GM12878 (cell line): ENCODE measurements at regions not wholly inside any gene's neighbourhood (a gene's known extent, or its start where the extent isn't known, plus 50 kb on each side); places are given as distances from the start of the nearest gene placed in this dataset.

Experiments
- ATAC-seq: fragments of 200-7000 bp; cut with Tn5 transposase; 3 replicates; pipeline ENCODE4 v1.9.1; 2020; ENCODE audit warnings: mild to moderate bottlenecking, moderate library complexity
- BruUV-seq: library from RNA; stranded (reverse); fragments of 400-500 nt; replicated peaks from 2 replicates; lab custom pipeline; 2021; lab: Mats Ljungman, UMichigan
- CTCF ChIA-PET: fragments of 300-600 bp; sonication (Branson Sonifier 250); formaldehyde crosslinking; extraction: SDS; loops from one replicate; lab custom pipeline; 2021; ENCODE audit warnings: inconsistent platforms; lab: Yijun Ruan, JAX
- POLR2A ChIA-PET: fragments of 350-600 bp; formaldehyde crosslinking; extraction: SDS; loops from one replicate; lab custom pipeline; 2021; ENCODE audit warnings: inconsistent platforms; lab: Charles Lee
- RAD21 ChIA-PET: fragments of 300-600 bp; sonication (Branson Sonifier 250); formaldehyde crosslinking; loops from one replicate; lab custom pipeline; 2023; ENCODE audit warnings: antibody characterized with exemption; ENCODE audit not compliant: unreplicated experiment; lab: Charles Lee
- SMC1A ChIA-PET: fragments of 300-600 bp; sonication (Branson Sonifier 250); formaldehyde crosslinking; loops from one replicate; lab custom pipeline; 2023; ENCODE audit not compliant: unreplicated experiment, uncharacterized antibody; lab: Charles Lee
- DNase-seq: peaks from one replicate; pipeline ENCODE4 v3.0.0-alpha.2; 2011; ENCODE audit warnings: low read depth, low spot score
- FAIRE-seq: peaks from 3 replicates; lab custom pipeline; 2011; peaks lifted over from hg19 to GRCh38; lab: Jason Lieb, UNC
- H2AFZ ChIP-seq: 2 replicates; pipeline ENCODE4 v1.6.0; 2011; ENCODE audit warnings: low read depth, low read length, control low read depth; ENCODE audit not compliant: control insufficient read depth
- H3K27ac ChIP-seq: 2 replicates; pipeline ENCODE4 v1.5.1; 2011; ENCODE audit warnings: control low read depth; ENCODE audit not compliant: control insufficient read depth, insufficient read depth
- H3K27me3 ChIP-seq, 2 experiments: replicated peaks in 1 of 2; 2 replicates each; pipeline versions ENCODE4 v1.6.0 to v1.6.1; 2011; ENCODE audit warnings: low read length in 1 of 2; ENCODE audit not compliant: control insufficient read depth in 2 of 2, insufficient read depth in 2 of 2
- H3K36me3 ChIP-seq, 2 experiments: 2 replicates each; pipeline ENCODE4 v1.5.1; 2011; ENCODE audit warnings: low read length in 1 of 2; ENCODE audit not compliant: control insufficient read depth in 2 of 2, insufficient read depth in 2 of 2
- H3K4me1 ChIP-seq: 2 replicates; pipeline ENCODE4 v1.6.1; 2011; ENCODE audit warnings: mild to moderate bottlenecking, low read length, moderate library complexity, mixed read lengths; ENCODE audit not compliant: control insufficient read depth, insufficient read depth
- H3K4me2 ChIP-seq: 2 replicates; pipeline ENCODE4 v1.6.0; 2011; ENCODE audit warnings: control low read depth; ENCODE audit not compliant: control insufficient read depth, insufficient read depth
- H3K4me3 ChIP-seq: fragments of 200-600 bp; sonication (generic); 2 replicates; pipeline ENCODE4 v1.5.1; 2016
- H3K79me2 ChIP-seq: 2 replicates; pipeline ENCODE4 v1.6.0; 2011; ENCODE audit warnings: low read length; ENCODE audit not compliant: control insufficient read depth, insufficient read depth
- H3K9ac ChIP-seq: 2 replicates; pipeline ENCODE4 v1.8.0; 2011; ENCODE audit warnings: low read length, control low read depth, mixed read lengths; ENCODE audit not compliant: control insufficient read depth, insufficient read depth
- H3K9me3 ChIP-seq: replicated peaks from 3 replicates; pipeline ENCODE4 v1.5.1; 2011; ENCODE audit warnings: mild to moderate bottlenecking, low read length; ENCODE audit not compliant: control insufficient read depth, insufficient read depth
- H4K20me1 ChIP-seq: 2 replicates; pipeline ENCODE4 v1.6.0; 2011; ENCODE audit not compliant: control insufficient read depth, insufficient read depth
- ASH2L ChIP-seq: fragments of 300-600, 200-600 bp; sonication (generic); IDR thresholded peaks from 2 replicates; pipeline ENCODE4 v1.6.1; 2017; ENCODE audit warnings: low read depth, mild to moderate bottlenecking, borderline replicate concordance
- BRCA1 ChIP-seq: IDR thresholded peaks from 2 replicates; pipeline ENCODE4 v1.6.1; 2011; ENCODE audit warnings: low read depth, low read length, improper control_type of control experiment
- CBFB ChIP-seq: IDR thresholded peaks from 2 replicates; pipeline ENCODE4 v1.6.1; 2016; ENCODE audit warnings: antibody characterized with exemption, low read depth
- CHD4 ChIP-seq: fragments of 200-600 bp; sonication (generic); IDR thresholded peaks from 2 replicates; pipeline ENCODE4 v1.6.1; 2016; ENCODE audit warnings: mild to moderate bottlenecking
- CUX1 ChIP-seq: IDR thresholded peaks from 2 replicates; pipeline ENCODE4 v1.6.1; 2012; ENCODE audit warnings: improper control_type of control experiment, low read depth, low read length; ENCODE audit not compliant: insufficient replicate concordance
- GATAD2B ChIP-seq: fragments of 450-650 bp; conservative IDR thresholded peaks from 2 replicates; pipeline ENCODE4 v1.6.1; 2017; ENCODE audit warnings: low read depth, mild to moderate bottlenecking, moderate library complexity
- RELB ChIP-seq: fragments of 450-650 bp; IDR thresholded peaks from 2 replicates; pipeline ENCODE4 v1.6.1; 2017; ENCODE audit warnings: low read depth, mild to moderate bottlenecking, moderate library complexity
- REST ChIP-seq: IDR thresholded peaks from 2 replicates; pipeline ENCODE4 v1.6.1; 2012; ENCODE audit warnings: mild to moderate bottlenecking, low read depth, low read length
- RFX5 ChIP-seq: IDR thresholded peaks from 2 replicates; pipeline ENCODE4 v1.6.1; 2011; ENCODE audit warnings: low read depth, low read length, improper control_type of control experiment
- TAF1 ChIP-seq: IDR thresholded peaks from 2 replicates; pipeline ENCODE4 v1.6.1; 2011; ENCODE audit warnings: mild to moderate bottlenecking, low read depth, low read length, borderline replicate concordance
- WRNIP1 ChIP-seq: IDR thresholded peaks from 2 replicates; pipeline ENCODE4 v1.6.1; 2011; ENCODE audit warnings: low read depth, low read length, improper control_type of control experiment, borderline replicate concordance
- ZBTB33 ChIP-seq: fragments of 450-650 bp; IDR thresholded peaks from 2 replicates; pipeline ENCODE4 v1.6.1; 2017; ENCODE audit warnings: mild to moderate bottlenecking
- ZSCAN29 ChIP-seq: fragments of 450-650 bp; IDR thresholded peaks from 2 replicates; pipeline ENCODE4 v1.6.1; 2017; ENCODE audit warnings: mild to moderate bottlenecking, moderate library complexity
- ZZZ3 ChIP-seq: IDR thresholded peaks from 2 replicates; pipeline ENCODE4 v1.6.1; 2011; ENCODE audit warnings: low read depth; ENCODE audit not compliant: control insufficient read depth, insufficient read length
- in situ Hi-C: fragments of 300-500 bp; cut with MboI; formaldehyde crosslinking; loops from 9 replicates; pipeline ENCODE4 v1.14.3; 2018; ENCODE audit warnings: mixed read lengths
- intact Hi-C: fragments of 100-400 bp; cut with micrococcal nuclease; formaldehyde crosslinking; loops from one replicate; pipeline ENCODE4 v1.14.2; 2022; ENCODE audit not compliant: unreplicated experiment

- ATAC-seq, result no peak
- Histone ChIP-seq H3K27ac (no peak overlapping the region), H3K4me3 (no peak overlapping the region), H2AFZ (no peak overlapping the region), H3K4me1 (no peaks in the 10 kb centered on the region), H3K36me3 (no peaks in the 10 kb centered on the region), H4K20me1 (no peaks in the 10 kb centered on the region), H3K9me3 (no peaks in the 10 kb centered on the region), H3K27me3 (no peaks in the 10 kb centered on the region), H3K4me2 (no peak overlapping the region), H3K9ac (no peak overlapping the region), H3K79me2 (no peaks in the 10 kb centered on the region)
- ChIA-PET CTCF (no interaction called here), POLR2A (no interaction called here), SMC1A (interaction anchor here (1.2 kb wide), 1 partner anchor 9 kb away, joined by 4 read pairs; no protein-coding TSS in a partner anchor), RAD21 (no interaction called here)
- DNase-seq, result no peak
- in situ Hi-C loops (no loop called here), intact Hi-C loops (no loop called here)
- FAIRE-seq, result no peak
- BruUV-seq, result no TSS peak
- no peak for TF ChIP-seq BRCA1
- TF ChIP-seq REST, result no peak
- no peak for TF ChIP-seq ZBTB33
- no peak for TF ChIP-seq ZZZ3
- no peak for TF ChIP-seq RFX5
- TF ChIP-seq RELB, result no peak
- no peak for TF ChIP-seq CUX1
- no peak for TF ChIP-seq ASH2L
- TF ChIP-seq TAF1, result no peak
- no peak for TF ChIP-seq ZSCAN29
- no peak for TF ChIP-seq WRNIP1
- no peak for TF ChIP-seq CBFB
- no peak for TF ChIP-seq CHD4
- TF ChIP-seq GATAD2B, result no peak
Observed at GRCh38 chr3:81390796-81391195, 370.6 kb downstream of the GBE1 start.
